Body of pancreas (tissue), 4 donors: ENCODE measurements at regions not wholly inside any gene's neighbourhood (a gene's known extent, or its start where the extent isn't known, plus 50 kb on each side); places are given as distances from the start of the nearest gene placed in this dataset.

Source experiments
- ATAC-seq: fragments of 150-250 bp; one replicate; pipeline ENCODE4 v1.9.1; 2016
- DNase-seq, 4 donors: peaks; one replicate each; pipeline ENCODE4 v3.0.0-alpha.2; 2019
- H3K27ac ChIP-seq, 4 donors: fragments of 200-600 bp; sonication (generic); 1 replicate in 3 of 4; 2 replicates in 1 of 4; pipeline versions ENCODE4 v1.5.1 to v1.6.1; 2016 to 2019; ENCODE audit warnings: mild to moderate bottlenecking in 1 of 4, mixed read lengths in 1 of 4, moderate library complexity in 1 of 4
- H3K27me3 ChIP-seq, 2 donors: fragments of 200-600 bp; sonication (generic); one replicate each; pipeline ENCODE4 v1.6.0; 2016; ENCODE audit warnings: mild to moderate bottlenecking in 1 of 2
- H3K36me3 ChIP-seq, 2 donors: fragments of 200-600 bp; sonication (generic); replicated peaks in 1 of 2; 2 replicates each; pipeline ENCODE4 v1.5.1; 2016; ENCODE audit warnings: low read depth in 2 of 2; ENCODE audit not compliant: insufficient read depth in 1 of 2
- H3K4me1 ChIP-seq: fragments of 200-600 bp; sonication (generic); one replicate; pipeline ENCODE4 v1.6.0; 2016
- H3K4me3 ChIP-seq, 2 donors: fragments of 200-600 bp; sonication (generic); 1 replicate in 1 of 2; 2 replicates in 1 of 2; pipeline ENCODE4 v1.5.1; 2016 to 2019
- H3K9me3 ChIP-seq, 3 donors: fragments of 200-600 bp; sonication (generic); 1 replicate in 2 of 3; 2 replicates in 1 of 3; pipeline ENCODE4 v1.5.1; 2016
- CTCF ChIP-seq, 7 experiments: fragments of 450-650 bp in 4 of 7; fragments of 200-600 bp in 3 of 7; sonication (generic) in 3 of 7; IDR thresholded peaks; one replicate each; pipeline ENCODE4 v1.5.1; 2016 to 2019; ENCODE audit warnings: antibody characterized with exemption in 7 of 7
- POLR2A ChIP-seq, 3 donors: fragments of 450-650 bp; IDR thresholded peaks; one replicate each; pipeline ENCODE4 v1.6.1; 2016; ENCODE audit warnings: antibody characterized with exemption in 3 of 3, mild to moderate bottlenecking in 2 of 3
- WGBS, 2 donors: methylation state at CpG; one replicate each; pipeline ENCODE4 v1.1.5; 2017; 5-methylcytosine and 5-hydroxymethylcytosine counted together
- intact Hi-C: fragments of 100-400 bp; cut with DNase I; formaldehyde crosslinking; loops from one replicate; pipeline ENCODE4 v1.15.1; 2023

- intact Hi-C loops: no loop called here
- Histone ChIP-seq H3K4me3 (no peak overlapping the region), H3K27me3 (no peaks in the 10 kb centered on the region), H3K9me3 (no peaks in the 10 kb centered on the region), H3K27ac (no peak overlapping the region), H3K36me3 (no peaks in the 10 kb centered on the region), H3K4me1 (no peaks in the 10 kb centered on the region)
- no peak for TF ChIP-seq CTCF (IDR thresholded peaks at IDR 0.05)
- TF ChIP-seq POLR2A (IDR thresholded peaks at IDR 0.05): no peak
- WGBS, 2 donors: 78 to 85% methylated on average over 7 of the region's 7 CpGs
- no peak for DNase-seq
- ATAC-seq: no peak
Observed at GRCh38 chr18:77821892-77822291, 572.2 kb downstream of the GALR1 start.

- Histone ChIP-seq H3K27ac (no peak overlapping the region), H3K27me3 (no peaks in the 10 kb centered on the region), H3K9me3 (no peaks in the 10 kb centered on the region), H3K4me1 (no peaks in the 10 kb centered on the region), H3K36me3 (no peaks in the 10 kb centered on the region), H3K4me3 (no peak overlapping the region)
- DNase-seq (no peak), ATAC-seq (no peak)
- intact Hi-C loops: no loop called here
- WGBS, 2 donors: 36 to 48% methylated on average over 10 to 12 of the region's 12 CpGs
- TF ChIP-seq CTCF (IDR thresholded peaks at IDR 0.05) (no peak), POLR2A (IDR thresholded peaks at IDR 0.05) (no peak)
Observed at GRCh38 chr18:77822632-77823031, 573.0 kb downstream of the GALR1 start.

GRCh38 chr18:77833807-77834206, 584.2 kb downstream of the GALR1 start:
- TF ChIP-seq POLR2A (IDR thresholded peaks at IDR 0.05): no peak
- no peak for TF ChIP-seq CTCF (IDR thresholded peaks at IDR 0.05)
- Histone ChIP-seq H3K27ac (no peak overlapping the region), H3K27me3 (no peaks in the 10 kb centered on the region), H3K36me3 (no peaks in the 10 kb centered on the region), H3K4me3 (no peak overlapping the region), H3K9me3 (no peaks in the 10 kb centered on the region), H3K4me1 (no peaks in the 10 kb centered on the region)
- intact Hi-C loops: no loop called here
- no peak for ATAC-seq
- 55 to 64% methylated on average over 5 of the region's 5 CpGs for WGBS, 2 donors
- no peak for DNase-seq

GRCh38 chr18:77851802-77852201, 602.2 kb downstream of the GALR1 start:
- Histone ChIP-seq H3K4me1 (no peaks in the 10 kb centered on the region), H3K27me3 (no peaks in the 10 kb centered on the region), H3K9me3 (no peaks in the 10 kb centered on the region), H3K36me3 (no peaks in the 10 kb centered on the region), H3K4me3 (no peak overlapping the region), H3K27ac (no peak overlapping the region)
- DNase-seq: no peak
- intact Hi-C loops: no loop called here
- WGBS, 2 donors: 14 to 17% methylated on average over 9 of the region's 9 CpGs
- TF ChIP-seq POLR2A (IDR thresholded peaks at IDR 0.05): no peak
- TF ChIP-seq CTCF (IDR thresholded peaks at IDR 0.05): no peak
- ATAC-seq: no peak

- Histone ChIP-seq H3K4me3 (no peak overlapping the region), H3K27me3 (no peaks in the 10 kb centered on the region), H3K4me1 (no peaks in the 10 kb centered on the region), H3K27ac (no peak overlapping the region), H3K36me3 (no peaks in the 10 kb centered on the region), H3K9me3 (no peaks in the 10 kb centered on the region)
- intact Hi-C loops: no loop called here
- WGBS, 2 donors: 70 to 79% methylated on average over 12 of the region's 12 CpGs
- ATAC-seq: no peak
- TF ChIP-seq POLR2A (IDR thresholded peaks at IDR 0.05): no peak
- DNase-seq: no peak
Observed at GRCh38 chr18:77853859-77854258, 604.2 kb downstream of the GALR1 start.
